Left lobe of liver (tissue), 2 donors: ENCODE measurements at regions not wholly inside any gene's neighbourhood (a gene's known extent, or its start where the extent isn't known, plus 50 kb on each side); places are given as distances from the start of the nearest gene placed in this dataset.

Experiments
- ATAC-seq: fragments of 200-7000 bp; cut with Tn5 transposase; one replicate; pipeline ENCODE4 v1.9.1; 2020; ENCODE audit warnings: mild to moderate bottlenecking, moderate library complexity
- DNase-seq: peaks from one replicate; pipeline ENCODE4 v3.0.0-alpha.2; 2020; ENCODE audit warnings: low spot score
- donor health status: DM: no; HTN: no; CAD: no; lungs with moderate emphysema.
- donor health status: DM: no; HTN: yes; CAD: no.

DNA sequence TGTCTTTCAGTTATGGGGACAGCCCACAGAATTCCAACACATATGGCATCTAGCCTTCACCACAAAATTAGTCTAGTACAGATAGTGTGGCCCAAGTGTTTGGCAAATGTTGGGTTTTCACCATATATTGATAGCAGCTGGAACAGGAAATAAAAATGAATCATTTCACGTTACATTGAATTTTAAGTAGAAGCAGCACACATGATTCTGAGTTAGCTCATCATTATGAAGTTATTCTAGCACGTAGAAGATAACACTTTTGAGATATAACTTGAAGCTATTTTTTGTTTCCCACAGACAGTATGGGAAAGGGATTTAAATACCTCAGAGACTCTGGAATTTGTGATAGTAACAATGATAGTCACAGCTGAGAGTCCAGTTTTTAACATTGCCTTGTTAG lies 118.7 kb downstream of the FAT4 start:
- DNase-seq (no peak), ATAC-seq (no peak)

DNA sequence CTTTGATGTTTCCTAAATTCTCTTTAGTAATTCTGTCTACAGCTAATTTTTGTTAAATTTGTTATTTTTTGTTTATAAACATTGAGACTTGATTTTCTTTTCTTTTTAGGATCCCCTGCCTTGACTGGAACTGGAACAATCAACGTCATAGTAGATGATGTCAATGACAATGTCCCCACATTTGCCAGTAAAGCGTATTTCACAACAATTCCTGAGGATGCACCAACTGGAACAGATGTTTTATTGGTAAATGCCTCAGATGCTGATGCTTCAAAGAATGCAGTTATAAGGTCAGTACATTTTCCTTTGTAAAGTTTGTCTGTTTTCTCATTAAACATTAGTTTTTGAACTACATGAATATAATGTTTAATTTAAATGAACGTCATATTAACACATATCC lies 119.4 kb downstream of the FAT4 start:
- DNase-seq: no peak
- ATAC-seq: no peak

DNA sequence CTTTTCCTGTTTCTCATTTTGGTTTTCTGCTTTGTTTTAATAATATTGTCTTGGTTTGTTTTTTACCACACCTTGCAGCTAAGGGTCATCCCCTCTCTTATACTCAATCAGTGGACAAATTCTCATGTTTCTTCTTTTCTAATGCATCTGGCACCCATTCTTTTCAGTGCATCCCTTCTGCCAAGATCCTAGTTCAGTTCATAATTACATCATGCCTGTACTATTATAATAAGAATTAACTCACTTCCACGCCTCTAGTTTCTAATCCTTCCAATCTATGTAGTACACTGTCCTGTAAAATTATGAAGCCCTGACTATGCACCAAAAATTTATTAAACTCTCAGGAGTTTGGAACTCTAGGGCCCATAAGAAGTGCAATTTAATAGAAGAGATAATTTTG lies 126.1 kb downstream of the FAT4 start:
- DNase-seq (no peak), ATAC-seq (no peak)

DNA sequence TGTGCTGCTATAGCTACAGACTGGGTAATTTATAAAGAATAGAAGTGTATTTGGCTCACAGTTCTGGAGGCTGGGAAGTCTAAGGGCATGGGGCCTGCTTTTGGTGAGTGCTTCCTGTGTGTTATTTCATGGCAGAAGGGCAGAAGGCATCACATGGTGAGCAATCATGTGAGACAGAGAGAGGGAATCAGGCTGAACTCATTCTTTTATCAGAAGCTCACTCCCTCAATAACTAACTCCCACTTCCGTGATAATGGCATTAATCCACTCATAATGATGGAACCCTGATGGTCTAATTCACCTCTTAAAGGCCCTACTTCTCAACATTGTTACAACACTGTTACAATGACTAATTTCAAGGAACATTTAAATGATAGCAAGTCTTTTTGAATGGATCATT lies 129.4 kb downstream of the FAT4 start:
- DNase-seq: no peak
- ATAC-seq: no peak

GRCh38 chr4:125445525-125445924 lies 130.8 kb downstream of the FAT4 start:
- ATAC-seq: no peak
- DNase-seq: no peak

- DNase-seq (no peak), ATAC-seq (no peak)
Observed at GRCh38 chr4:125447551-125448290, 133.0 kb downstream of the FAT4 start.

- DNase-seq (no peak), ATAC-seq (no peak)
Observed at GRCh38 chr4:125456075-125456474, 141.3 kb downstream of the FAT4 start.

DNA sequence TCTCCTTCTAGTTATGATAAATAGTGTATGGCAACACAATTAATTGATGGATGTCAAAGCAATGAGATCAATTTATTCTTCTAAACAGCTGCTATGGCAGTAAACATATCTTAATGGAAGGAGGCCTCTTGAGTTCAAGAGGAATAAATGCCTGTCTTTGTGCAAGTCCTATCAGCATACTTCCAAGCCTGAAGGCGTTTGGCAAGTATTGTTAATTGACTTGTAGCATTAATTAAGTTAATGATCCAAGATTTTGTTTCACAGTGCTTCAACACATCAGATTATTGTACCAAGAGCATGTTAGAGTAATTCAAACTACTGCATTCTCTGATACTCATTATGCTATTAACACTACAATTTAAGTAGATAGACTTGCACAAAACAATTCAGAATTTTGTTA lies 144.8 kb downstream of the FAT4 start:
- DNase-seq: no peak
- no peak for ATAC-seq

- DNase-seq (no peak), ATAC-seq (no peak)
Observed at GRCh38 chr4:125461676-125462363, 147.1 kb downstream of the FAT4 start.

DNA sequence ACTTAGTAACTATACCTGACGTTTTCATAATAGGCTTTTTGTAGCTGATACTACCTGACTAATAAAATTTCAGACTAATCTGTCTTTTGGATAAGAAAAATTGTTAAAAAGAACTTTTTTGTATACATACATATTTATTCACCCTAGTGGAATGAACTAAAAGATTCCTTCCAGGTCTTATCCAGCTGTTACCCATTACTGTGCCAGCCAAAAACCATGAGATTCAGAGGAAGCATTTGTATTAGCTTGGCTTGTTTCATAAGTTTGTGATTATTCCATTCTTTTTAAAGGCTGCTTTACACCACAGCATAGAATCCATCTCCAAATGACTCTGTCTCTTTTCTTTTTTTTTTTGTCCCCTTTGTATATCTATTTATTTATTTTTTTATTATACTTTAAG lies 149.4 kb downstream of the FAT4 start:
- ATAC-seq (no peak), DNase-seq (no peak)

GRCh38 chr4:125481334-125482045 lies 166.7 kb downstream of the FAT4 start:
- no peak for DNase-seq
- no peak for ATAC-seq

DNA sequence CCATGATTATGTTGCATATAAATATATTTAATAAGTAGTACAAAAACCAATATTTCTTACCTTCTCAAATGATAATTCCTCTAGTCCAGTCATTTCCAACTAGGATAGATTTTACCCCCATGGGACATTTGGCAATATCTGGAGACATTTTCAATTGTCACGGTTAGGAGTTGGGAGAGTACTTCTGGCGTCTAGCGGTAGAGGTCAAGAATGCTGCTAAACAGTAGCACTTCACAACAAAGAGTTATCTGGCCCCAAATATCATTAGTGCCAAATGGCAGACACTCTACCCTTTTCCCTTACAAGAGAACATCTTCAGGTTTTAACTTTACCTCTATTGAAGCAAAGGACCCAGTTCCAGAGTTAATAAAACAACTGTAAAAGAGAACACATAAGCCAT lies 168.1 kb downstream of the FAT4 start:
- no peak for ATAC-seq

GRCh38 chr4:125483278-125483677 lies 168.5 kb downstream of the FAT4 start:
- DNase-seq (no peak), ATAC-seq (no peak)

More for the DNA sequence above, 168.1 kb downstream of the FAT4 start:
- no peak for DNase-seq

GRCh38 chr4:125484912-125485311 lies 170.2 kb downstream of the FAT4 start:
- no peak for ATAC-seq
- DNase-seq: no peak

DNA sequence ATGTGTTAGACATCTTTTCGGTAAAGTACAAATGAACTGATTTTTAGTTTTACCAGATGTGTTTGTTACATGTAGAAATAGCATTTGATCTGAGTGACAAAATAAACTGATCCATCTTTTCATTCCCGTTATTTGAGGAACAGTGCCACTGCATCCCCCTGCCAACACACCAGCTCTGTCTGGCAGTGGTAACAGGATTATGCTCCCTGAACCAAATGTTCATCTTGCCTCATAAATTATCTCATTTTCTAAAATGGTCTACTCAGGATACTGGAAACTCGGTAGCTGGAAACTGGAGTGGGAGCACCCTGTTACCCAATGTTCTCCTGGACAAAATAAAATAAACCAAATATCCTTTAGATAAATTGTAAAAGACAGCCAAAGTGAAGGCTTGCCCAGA lies 171.6 kb downstream of the FAT4 start:
- ATAC-seq (no peak), DNase-seq (no peak)

DNA sequence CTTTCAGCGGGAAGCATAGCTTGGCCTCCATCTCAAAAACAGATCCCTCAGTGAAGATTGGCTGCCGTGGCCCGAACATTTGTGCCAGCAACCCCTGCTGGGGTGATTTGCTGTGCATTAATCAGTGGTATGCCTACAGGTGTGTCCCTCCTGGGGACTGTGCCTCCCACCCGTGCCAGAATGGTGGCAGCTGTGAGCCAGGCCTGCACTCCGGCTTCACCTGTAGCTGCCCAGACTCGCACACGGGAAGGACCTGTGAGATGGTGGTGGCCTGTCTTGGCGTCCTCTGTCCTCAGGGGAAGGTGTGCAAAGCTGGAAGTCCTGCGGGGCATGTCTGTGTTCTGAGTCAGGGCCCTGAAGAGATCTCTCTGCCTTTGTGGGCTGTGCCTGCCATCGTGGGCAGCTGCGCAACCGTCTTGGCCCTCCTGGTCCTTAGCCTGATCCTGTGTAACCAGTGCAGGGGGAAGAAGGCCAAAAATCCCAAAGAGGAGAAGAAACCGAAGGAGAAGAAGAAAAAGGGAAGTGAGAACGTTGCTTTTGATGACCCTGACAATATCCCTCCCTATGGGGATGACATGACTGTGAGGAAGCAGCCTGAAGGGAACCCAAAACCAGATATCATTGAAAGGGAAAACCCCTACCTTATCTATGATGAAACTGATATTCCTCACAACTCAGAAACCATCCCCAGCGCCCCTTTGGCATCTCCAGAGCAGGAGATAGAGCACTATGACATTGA lies 175.4 kb downstream of the FAT4 start:
- DNase-seq (no peak), ATAC-seq (no peak)

DNA sequence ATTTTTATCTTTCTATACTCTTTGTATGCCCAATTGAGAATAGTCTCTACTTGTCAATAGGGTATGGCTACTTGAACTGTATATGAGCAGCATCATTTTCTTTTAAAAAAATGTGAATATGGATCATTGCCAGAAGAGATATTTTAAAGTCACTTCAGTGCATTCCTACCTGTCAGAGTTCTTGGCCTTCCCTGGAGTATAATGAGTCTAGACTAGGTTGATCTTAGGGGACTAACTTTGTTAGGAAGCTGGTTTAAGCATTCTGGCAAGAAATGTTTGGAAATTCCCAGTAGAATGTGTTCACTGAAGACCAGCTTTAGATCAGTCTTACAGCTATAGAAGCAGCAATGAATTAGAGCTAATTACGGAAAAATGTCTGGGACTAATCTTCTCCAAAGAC lies 178.2 kb downstream of the FAT4 start:
- DNase-seq (no peak), ATAC-seq (no peak)

GRCh38 chr4:125497861-125498260 lies 183.1 kb downstream of the FAT4 start:
- DNase-seq: no peak
- ATAC-seq: no peak

GRCh38 chr4:125498981-125499380 lies 184.2 kb downstream of the FAT4 start:
- DNase-seq: no peak
- ATAC-seq: no peak

DNA sequence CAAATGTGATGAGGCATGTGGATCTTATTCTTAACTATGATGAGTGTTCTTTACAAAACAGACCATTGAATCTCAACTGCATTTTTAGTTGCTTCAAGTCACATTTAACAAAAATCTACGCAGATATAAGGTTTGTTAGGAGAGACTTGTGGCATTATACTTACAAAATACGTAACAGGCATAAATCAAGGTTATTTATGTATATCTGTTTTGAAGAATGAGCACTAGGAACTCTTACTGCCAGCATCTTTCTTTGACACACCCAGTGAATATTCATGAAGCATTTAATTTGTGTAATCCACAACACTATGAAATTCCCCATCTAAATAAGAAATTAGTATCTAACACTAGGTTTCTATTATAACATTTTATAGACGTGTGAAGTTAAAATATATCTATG lies 186.3 kb downstream of the FAT4 start:
- DNase-seq (no peak), ATAC-seq (no peak)

DNA sequence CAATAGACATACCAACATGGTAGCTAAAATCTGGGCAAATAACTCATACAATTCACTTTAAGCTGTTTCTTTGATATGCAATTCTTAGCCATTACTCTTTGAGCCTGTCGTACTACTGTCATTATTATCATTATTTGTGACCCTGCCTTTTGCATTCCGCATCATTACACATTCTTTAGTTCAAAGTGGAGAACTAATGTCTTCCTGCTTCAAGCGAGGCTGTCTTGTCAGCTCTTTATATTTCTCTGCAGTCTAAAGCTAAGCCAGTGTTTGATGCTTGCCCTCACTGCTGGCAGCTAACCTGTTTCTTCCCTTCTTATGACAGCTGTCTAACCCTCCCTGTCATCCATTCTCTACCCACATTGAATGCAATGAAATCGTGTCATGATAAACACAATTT lies 186.8 kb downstream of the FAT4 start:
- ATAC-seq: no peak

More for the DNA sequence above, 186.8 kb downstream of the FAT4 start:
- no peak for DNase-seq
